Gastrocnemius medialis (tissue), 4 donors: ENCODE measurements at regions not wholly inside any gene's neighbourhood (a gene's known extent, or its start where the extent isn't known, plus 50 kb on each side); places are given as distances from the start of the nearest gene placed in this dataset.

ENCODE experiments used
- ATAC-seq, 2 donors: fragments of 150-250 bp; one replicate each; pipeline ENCODE4 v1.9.1; 2016
- DNase-seq, 2 donors: peaks; one replicate each; pipeline ENCODE4 v3.0.0-alpha.2; 2019
- H3K27ac ChIP-seq, 4 donors: fragments of 200-600 bp; sonication (generic); 1 replicate in 1 of 4; 2 replicates in 3 of 4; pipeline ENCODE4 v1.5.1; 2016 to 2018; ENCODE audit warnings: mild to moderate bottlenecking in 2 of 4, moderate library complexity in 1 of 4
- H3K27me3 ChIP-seq, 3 donors: fragments of 200-600 bp; sonication (generic) in 2 of 3; 1 replicate in 1 of 3; 2 replicates in 2 of 3; pipeline versions ENCODE4 v1.5.1 to v1.6.0; 2016 to 2019; ENCODE audit warnings: mild to moderate bottlenecking in 1 of 3, moderate library complexity in 1 of 3
- H3K36me3 ChIP-seq, 2 donors: fragments of 200-600 bp; sonication (generic) in 1 of 2; one replicate each; pipeline ENCODE4 v1.5.1; 2017 to 2018
- H3K4me1 ChIP-seq, 2 donors: fragments of 200-600 bp; sonication (generic) in 1 of 2; one replicate each; pipeline ENCODE4 v1.5.1; 2016 to 2017; ENCODE audit warnings: mild to moderate bottlenecking in 2 of 2
- H3K4me3 ChIP-seq, 4 donors: fragments of 200-600 bp; sonication (generic) in 3 of 4; 1 replicate in 1 of 4; 2 replicates in 3 of 4; pipeline ENCODE4 v1.5.1; 2016 to 2019; ENCODE audit warnings: mild to moderate bottlenecking in 2 of 4
- H3K9me3 ChIP-seq, 3 donors: fragments of 200-600 bp; sonication (generic) in 2 of 3; 1 replicate in 1 of 3; 2 replicates in 2 of 3; pipeline ENCODE4 v1.5.1; 2016 to 2019
- POLR2A ChIP-seq, 2 donors: fragments of 450-650 bp; IDR thresholded peaks; one replicate each; pipeline ENCODE4 v1.6.1; 2017; ENCODE audit warnings: antibody characterized with exemption in 2 of 2, mild to moderate bottlenecking in 2 of 2, moderate library complexity in 2 of 2
- in situ Hi-C, 4 donors: fragments of 200-750 bp; cut with MboI; loops; one replicate each; pipeline versions ENCODE4 v1.15.0 to v1.8.0; 2017; ENCODE audit warnings: low sequenced_read_pairs in 4 of 4
- intact Hi-C: fragments of 100-400 bp; cut with DNase I; formaldehyde crosslinking; loops from one replicate; pipeline ENCODE4 v1.15.1; 2023; ENCODE audit warnings: low total_unique reads
- TF ChIP-seq, protein P1 (sequence below), 5 experiments: fragments of 450-650 bp in 3 of 5; fragments of 200-600 bp in 2 of 5; sonication (generic) in 2 of 5; IDR thresholded peaks in 4 of 5; conservative IDR thresholded peaks in 1 of 5; 1 replicate in 4 of 5; 2 replicates in 1 of 5; pipeline ENCODE4 v1.5.1; 2016 to 2019; ENCODE audit warnings: antibody characterized with exemption in 5 of 5, mild to moderate bottlenecking in 3 of 5, moderate library complexity in 3 of 5

DNA sequence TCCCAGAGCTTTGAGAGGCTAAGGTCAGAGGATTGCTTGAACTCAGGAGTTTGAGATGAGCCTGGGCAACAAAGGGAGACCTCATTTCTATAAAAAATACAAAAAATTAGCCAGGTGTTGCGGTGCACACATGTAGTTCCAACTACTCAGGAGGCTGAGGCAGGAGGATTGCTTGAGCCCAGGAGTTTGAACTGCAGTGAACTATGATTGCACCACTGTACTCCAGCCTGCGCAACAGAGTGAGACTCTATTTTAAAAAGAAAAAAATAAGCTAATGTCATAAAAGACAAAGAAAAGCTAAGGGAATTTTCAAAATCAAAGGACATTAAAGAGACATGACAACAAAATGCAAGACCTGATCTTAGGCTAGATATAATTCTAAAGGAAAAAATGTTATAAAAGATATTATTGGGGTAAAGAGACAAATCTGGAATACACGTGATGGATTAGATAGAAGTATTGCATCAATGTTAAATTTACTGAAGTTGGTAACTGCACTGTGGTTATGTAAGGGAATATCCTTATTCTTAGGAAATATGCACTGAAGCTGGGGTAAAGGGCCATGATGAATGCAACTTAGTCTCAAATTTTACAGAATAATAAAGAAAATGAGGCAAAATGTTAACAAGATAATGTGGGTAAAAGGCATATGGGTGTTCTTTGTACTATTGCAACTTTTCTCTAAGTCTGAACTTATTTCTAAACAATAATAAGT lies 75.2 kb downstream of the SPRY1 start:
- Histone ChIP-seq H3K4me3 (no peak overlapping the region), H3K36me3 (no peaks in the 10 kb centered on the region), H3K4me1 (no peaks in the 10 kb centered on the region), H3K9me3 (no peaks in the 10 kb centered on the region), H3K27ac (no peak overlapping the region), H3K27me3 (no peaks in the 10 kb centered on the region)
- ATAC-seq (no peak), DNase-seq (no peak)
- TF ChIP-seq POLR2A (IDR thresholded peaks at IDR 0.05) = no peak
- TF ChIP-seq, protein P1, sequence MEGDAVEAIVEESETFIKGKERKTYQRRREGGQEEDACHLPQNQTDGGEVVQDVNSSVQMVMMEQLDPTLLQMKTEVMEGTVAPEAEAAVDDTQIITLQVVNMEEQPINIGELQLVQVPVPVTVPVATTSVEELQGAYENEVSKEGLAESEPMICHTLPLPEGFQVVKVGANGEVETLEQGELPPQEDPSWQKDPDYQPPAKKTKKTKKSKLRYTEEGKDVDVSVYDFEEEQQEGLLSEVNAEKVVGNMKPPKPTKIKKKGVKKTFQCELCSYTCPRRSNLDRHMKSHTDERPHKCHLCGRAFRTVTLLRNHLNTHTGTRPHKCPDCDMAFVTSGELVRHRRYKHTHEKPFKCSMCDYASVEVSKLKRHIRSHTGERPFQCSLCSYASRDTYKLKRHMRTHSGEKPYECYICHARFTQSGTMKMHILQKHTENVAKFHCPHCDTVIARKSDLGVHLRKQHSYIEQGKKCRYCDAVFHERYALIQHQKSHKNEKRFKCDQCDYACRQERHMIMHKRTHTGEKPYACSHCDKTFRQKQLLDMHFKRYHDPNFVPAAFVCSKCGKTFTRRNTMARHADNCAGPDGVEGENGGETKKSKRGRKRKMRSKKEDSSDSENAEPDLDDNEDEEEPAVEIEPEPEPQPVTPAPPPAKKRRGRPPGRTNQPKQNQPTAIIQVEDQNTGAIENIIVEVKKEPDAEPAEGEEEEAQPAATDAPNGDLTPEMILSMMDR (IDR thresholded peaks at IDR 0.05 in 4 of 5, conservative IDR thresholded peaks at IDR 0.05 in 1 of 5) = no peak
- intact Hi-C loops (no loop called here), in situ Hi-C loops (no loop called here)

DNA sequence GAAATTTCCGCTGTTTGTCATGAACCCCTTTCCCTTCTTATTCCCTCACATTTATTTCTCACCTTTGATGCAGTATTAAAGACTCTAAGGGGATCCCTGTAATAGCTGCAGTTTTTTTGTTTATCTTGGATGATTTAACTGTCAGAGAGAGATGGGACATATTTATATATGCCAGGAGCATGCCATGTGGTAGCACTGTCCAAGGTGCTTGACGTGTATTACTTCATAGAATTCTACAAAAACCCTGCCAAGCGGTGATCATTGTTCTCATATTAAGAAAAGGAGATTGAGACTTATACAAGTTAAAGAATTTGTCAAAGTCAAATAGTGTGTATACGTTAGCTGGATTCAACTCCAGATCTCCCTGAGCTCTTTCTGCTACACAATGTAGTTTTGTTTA lies 78.2 kb downstream of the SPRY1 start:
- DNase-seq = no peak
- Histone ChIP-seq H3K4me1 (peaks cover 0 to 4% of the 10 kb centered on the region in 2 donors), H3K9me3 (no peaks in the 10 kb centered on the region), H3K27me3 (no peaks in the 10 kb centered on the region), H3K27ac (no peak overlapping the region), H3K4me3 (no peak overlapping the region), H3K36me3 (no peaks in the 10 kb centered on the region)
- in situ Hi-C loops = no loop called here
- intact Hi-C loops = no loop called here
- no peak for TF ChIP-seq POLR2A (IDR thresholded peaks at IDR 0.05)
- TF ChIP-seq, protein P1 (IDR thresholded peaks at IDR 0.05 in 4 of 5, conservative IDR thresholded peaks at IDR 0.05 in 1 of 5) = no peak
- no peak for ATAC-seq

DNA sequence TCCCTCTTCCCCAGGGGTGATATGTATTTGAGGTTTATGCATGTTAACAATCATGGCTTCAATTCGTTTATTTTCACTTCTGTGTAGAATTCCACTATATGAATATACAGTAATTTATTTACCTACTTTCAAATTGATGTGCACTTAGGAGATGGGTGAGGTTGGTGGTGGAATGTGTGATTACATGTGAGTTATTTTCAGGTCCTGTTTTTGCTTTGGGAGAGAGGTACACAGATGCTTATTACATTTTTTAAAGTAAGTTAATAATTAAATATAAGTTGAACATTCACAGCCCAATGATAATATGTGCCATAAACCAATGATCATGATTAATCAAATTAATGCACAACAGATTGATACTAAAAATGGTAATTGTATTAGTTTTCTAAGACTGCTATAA lies 79.5 kb downstream of the SPRY1 start:
- H3K4me1 ChIP-seq = peaks cover 0 to 4% of the 10 kb centered on the region in 2 donors
- no peaks in the 10 kb centered on the region for H3K27me3 ChIP-seq
- ATAC-seq (no peak), DNase-seq (no peak)
- in situ Hi-C loops (no loop called here), intact Hi-C loops (no loop called here)
- TF ChIP-seq, protein P1 (IDR thresholded peaks at IDR 0.05 in 4 of 5, conservative IDR thresholded peaks at IDR 0.05 in 1 of 5) = no peak
- no peak for TF ChIP-seq POLR2A (IDR thresholded peaks at IDR 0.05)
- no peak overlapping the region for H3K27ac ChIP-seq
- H3K4me3 ChIP-seq = no peak overlapping the region
- H3K36me3 ChIP-seq = no peaks in the 10 kb centered on the region
- no peaks in the 10 kb centered on the region for H3K9me3 ChIP-seq

GRCh38 chr4:123477711-123478209 lies 81.2 kb downstream of the SPRY1 start:
- intact Hi-C loops (no loop called here), in situ Hi-C loops (no loop called here)
- TF ChIP-seq, protein P1 (IDR thresholded peaks at IDR 0.05 in 4 of 5, conservative IDR thresholded peaks at IDR 0.05 in 1 of 5) = no peak
- TF ChIP-seq POLR2A (IDR thresholded peaks at IDR 0.05) = no peak
- Histone ChIP-seq H3K4me1 (peaks cover 0 to 4% of the 10 kb centered on the region in 2 donors), H3K4me3 (no peak overlapping the region), H3K27ac (no peak overlapping the region), H3K27me3 (no peaks in the 10 kb centered on the region), H3K36me3 (no peaks in the 10 kb centered on the region), H3K9me3 (no peaks in the 10 kb centered on the region)
- ATAC-seq = no peak
- no peak for DNase-seq
